ENCODE measurements at regions not wholly inside any gene's neighbourhood (a gene's known extent, or its start where the extent isn't known, plus 50 kb on each side); places are given as distances from the start of the nearest gene placed in this dataset.

DNA sequence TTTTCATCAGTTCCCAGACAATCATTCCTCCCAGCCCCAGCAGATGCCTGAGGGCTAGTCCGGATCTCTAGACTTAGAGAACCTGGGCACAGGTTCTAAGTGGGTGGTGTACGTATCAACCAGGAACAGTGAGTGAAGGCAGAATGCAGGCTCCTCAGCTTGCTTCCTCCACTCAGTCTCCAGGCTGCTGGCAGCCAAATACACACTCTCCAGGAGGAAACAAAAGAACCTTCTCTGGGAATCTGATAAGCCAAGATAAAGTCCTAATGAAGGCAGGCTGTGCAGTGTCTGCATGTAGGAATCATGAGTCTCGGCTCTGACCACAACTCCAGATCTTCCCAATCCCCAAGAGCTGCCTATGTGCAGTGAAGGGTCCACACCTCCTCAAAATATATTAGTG lies 245.7 kb downstream of the SP3 start:
- TF ChIP-seq CTCF (IDR thresholded peaks at IDR 0.05) (no peak), ZFX (IDR thresholded peaks at IDR 0.05; ENCODE audit: borderline replicate concordance) (no peak)
